ENCODE measurements at regions not wholly inside any gene's neighbourhood (a gene's known extent, or its start where the extent isn't known, plus 50 kb on each side); places are given as distances from the start of the nearest gene placed in this dataset.

GRCh38 chr3:71903112-71903495 lies 118.2 kb upstream of the PROK2 start:
- DNase-seq (ENCODE audit: low spot score in 2 of 2, unreplicated experiment in 2 of 2) = no peak
- no peaks in the 10 kb centered on the region for H3K9me3 Mint-ChIP-seq
- no peak overlapping the region for H3K4me3 Mint-ChIP-seq
- no peaks in the 10 kb centered on the region for H3K36me3 Mint-ChIP-seq
- H3K4me1 Mint-ChIP-seq = no peaks in the 10 kb centered on the region
- no peak overlapping the region for H3K27ac Mint-ChIP-seq
- no peak for TF ChIP-seq CTCF (IDR thresholded peaks at IDR 0.05; ENCODE audit: unreplicated experiment)
- peaks cover 10% of the 10 kb centered on the region for H3K27me3 Mint-ChIP-seq (ENCODE audit: low read depth)

- H3K9me3 Mint-ChIP-seq = no peaks in the 10 kb centered on the region
- no peaks in the 10 kb centered on the region for H3K4me1 Mint-ChIP-seq
- no peak for DNase-seq (ENCODE audit: low spot score in 2 of 2, unreplicated experiment in 2 of 2)
- no peak overlapping the region for H3K4me3 Mint-ChIP-seq
- H3K27me3 Mint-ChIP-seq (ENCODE audit: low read depth) = peaks cover 13% of the 10 kb centered on the region
- H3K27ac Mint-ChIP-seq = no peak overlapping the region
- H3K36me3 Mint-ChIP-seq = no peaks in the 10 kb centered on the region
- no peak for TF ChIP-seq CTCF (IDR thresholded peaks at IDR 0.05; ENCODE audit: unreplicated experiment)
Observed at GRCh38 chr3:71902258-71903111, 117.5 kb upstream of the PROK2 start.

GRCh38 chr3:71901645-71902044 lies 116.7 kb upstream of the PROK2 start:
- no peak for DNase-seq (ENCODE audit: low spot score in 2 of 2, unreplicated experiment in 2 of 2)
- Mint-ChIP-seq H3K4me3 (no peak overlapping the region), H3K36me3 (no peaks in the 10 kb centered on the region), H3K4me1 (no peaks in the 10 kb centered on the region), H3K27me3 (ENCODE audit: low read depth) (peaks cover 16% of the 10 kb centered on the region), H3K9me3 (no peaks in the 10 kb centered on the region), H3K27ac (no peak overlapping the region)
- no peak for TF ChIP-seq CTCF (IDR thresholded peaks at IDR 0.05; ENCODE audit: unreplicated experiment)

- TF ChIP-seq CTCF (IDR thresholded peaks at IDR 0.05; ENCODE audit: unreplicated experiment) = no peak
- Mint-ChIP-seq H3K4me3 (no peak overlapping the region), H3K9me3 (no peaks in the 10 kb centered on the region), H3K27ac (no peak overlapping the region), H3K4me1 (no peaks in the 10 kb centered on the region), H3K36me3 (no peaks in the 10 kb centered on the region), H3K27me3 (ENCODE audit: low read depth) (peaks cover 21% of the 10 kb centered on the region)
- no peak for DNase-seq (ENCODE audit: low spot score in 2 of 2, unreplicated experiment in 2 of 2)
Observed at GRCh38 chr3:71900057-71900456, 115.1 kb upstream of the PROK2 start.

- no peaks in the 10 kb centered on the region for H3K36me3 Mint-ChIP-seq
- peaks cover 21% of the 10 kb centered on the region for H3K27me3 Mint-ChIP-seq (ENCODE audit: low read depth)
- H3K4me3 Mint-ChIP-seq = no peak overlapping the region
- H3K27ac Mint-ChIP-seq = no peak overlapping the region
- no peak for DNase-seq (ENCODE audit: low spot score in 2 of 2, unreplicated experiment in 2 of 2)
- no peaks in the 10 kb centered on the region for H3K9me3 Mint-ChIP-seq
- TF ChIP-seq CTCF (IDR thresholded peaks at IDR 0.05; ENCODE audit: unreplicated experiment) = no peak
- no peaks in the 10 kb centered on the region for H3K4me1 Mint-ChIP-seq
Observed at GRCh38 chr3:71896751-71897150, 111.8 kb upstream of the PROK2 start.
